ENCODE measurements at regions not wholly inside any gene's neighbourhood (a gene's known extent, or its start where the extent isn't known, plus 50 kb on each side); places are given as distances from the start of the nearest gene placed in this dataset.
A peak's percentile ranks its signal among the peaks of the same experiment; 100 is the strongest.
"Not testable (repeated sequence)": the region's sequence is repeated elsewhere in the genome, so short reads cannot be mapped to it uniquely, and the experiment has no call there.

DNA sequence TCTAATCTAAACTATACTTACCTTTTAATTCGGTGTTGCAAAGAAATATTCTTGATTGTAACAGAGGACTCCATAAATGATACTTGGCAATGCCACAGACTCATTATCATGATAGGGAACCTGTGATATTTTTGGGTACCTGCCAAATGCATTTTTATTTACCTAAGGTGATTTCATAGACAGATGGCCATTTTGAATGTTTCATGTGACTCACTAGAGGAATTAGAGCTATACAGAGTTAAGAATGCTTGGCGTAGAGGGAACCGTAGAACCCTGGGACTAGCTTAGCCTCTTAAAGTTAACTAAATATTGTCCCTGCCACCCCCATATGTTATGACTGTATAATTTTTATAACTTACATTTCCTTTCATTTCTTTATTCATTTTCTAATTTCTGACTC is 136.1 kb downstream of the DISP1 start:
- no peak for DNase-seq (ENCODE audit: low read depth)

DNA sequence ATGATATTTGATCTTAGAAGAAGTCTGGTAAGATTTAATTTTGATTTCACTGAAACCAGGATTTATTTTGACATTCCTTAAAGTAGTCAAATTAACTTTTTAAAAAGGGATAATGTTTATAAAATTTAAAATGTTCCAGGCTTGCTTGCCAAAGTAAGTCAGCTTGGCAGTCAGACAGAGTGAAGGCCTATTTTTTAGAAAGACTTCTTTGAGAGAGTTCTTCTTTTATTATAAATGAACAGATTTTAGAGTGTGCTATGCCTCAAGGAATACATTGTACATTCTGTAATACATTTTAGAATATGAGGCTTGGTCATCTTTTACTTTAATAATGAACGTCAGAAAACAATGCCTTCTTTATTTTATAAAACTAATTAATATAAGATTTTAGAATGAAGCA is 138.7 kb downstream of the DISP1 start:
- DNase-seq (ENCODE audit: low read depth): no peak

DNA sequence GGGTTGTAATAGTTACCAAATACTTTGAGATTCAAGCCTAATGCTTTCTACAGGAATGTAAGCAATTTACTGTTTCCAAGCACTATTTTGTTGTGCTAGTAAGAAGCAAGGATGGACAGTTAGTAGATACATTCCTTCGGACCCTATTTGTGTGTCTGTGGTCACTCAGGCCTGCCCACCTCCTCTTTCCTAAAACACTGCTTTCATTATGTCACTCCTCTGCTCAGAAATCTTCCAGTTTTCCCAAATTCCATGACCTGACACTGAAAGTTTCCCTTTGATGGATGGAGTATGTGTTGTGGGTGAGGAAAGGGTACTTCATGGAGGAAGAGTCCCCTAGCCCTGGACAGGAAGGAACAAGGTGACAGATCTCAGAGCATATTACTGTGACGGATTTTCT is 141.1 kb downstream of the DISP1 start:
- no peak for DNase-seq (ENCODE audit: low read depth)

DNA sequence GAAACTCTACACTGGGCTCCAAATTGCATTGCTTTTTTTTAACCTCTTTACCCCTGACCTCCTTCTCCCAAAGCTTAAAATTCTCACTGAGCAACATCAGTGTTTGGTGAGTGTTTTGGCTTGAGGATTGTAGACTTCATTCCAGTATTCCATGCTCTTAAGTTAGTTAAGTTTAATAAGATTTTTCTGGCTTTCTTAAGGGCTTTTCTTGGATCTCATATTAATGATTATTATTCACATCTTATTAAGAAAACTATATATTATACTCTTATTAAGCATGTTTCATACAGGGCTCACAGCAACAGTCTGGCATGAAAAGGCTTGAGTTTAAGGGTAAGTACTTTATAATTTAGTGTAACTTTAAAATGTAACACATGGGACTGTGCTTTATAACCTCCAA is 141.8 kb downstream of the DISP1 start:
- DNase-seq (ENCODE audit: low read depth): no peak

DNA sequence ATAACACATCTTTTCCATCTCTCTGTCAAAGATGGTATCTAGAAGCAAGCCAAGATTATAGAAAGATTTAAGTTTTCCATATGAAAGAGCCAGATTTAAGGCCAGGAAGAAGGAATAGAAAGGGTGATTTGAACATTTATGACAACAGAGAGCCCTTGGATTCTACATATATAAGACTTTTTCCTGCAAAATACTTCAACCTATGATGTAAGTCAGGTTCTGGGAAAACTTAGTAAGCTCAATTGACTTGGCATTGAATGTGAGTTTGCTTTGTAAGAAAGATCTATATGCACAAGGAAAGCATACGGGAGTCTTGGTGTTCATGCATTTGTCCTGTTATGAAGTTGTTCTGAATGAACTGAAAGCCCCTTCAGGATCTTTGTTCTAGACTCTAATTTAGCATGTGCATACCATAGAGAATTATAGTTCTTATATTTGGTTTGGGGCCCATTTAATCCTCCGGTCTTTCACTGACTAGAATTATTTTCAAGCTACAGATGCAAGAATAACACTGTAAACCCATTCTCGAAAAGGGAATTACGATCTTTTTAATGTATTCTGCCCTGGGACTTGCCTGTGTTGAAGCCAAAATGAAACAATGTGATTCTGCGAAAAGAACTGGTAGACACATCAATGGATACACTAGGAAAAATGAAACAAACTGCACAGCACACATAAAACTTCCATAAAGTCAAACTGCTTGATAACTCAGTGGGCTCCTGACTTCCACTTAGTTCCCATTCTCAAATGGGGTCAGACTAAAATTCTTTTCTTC is 152.8 kb downstream of the DISP1 start:
- DNase-seq (ENCODE audit: low read depth): no peak

DNA sequence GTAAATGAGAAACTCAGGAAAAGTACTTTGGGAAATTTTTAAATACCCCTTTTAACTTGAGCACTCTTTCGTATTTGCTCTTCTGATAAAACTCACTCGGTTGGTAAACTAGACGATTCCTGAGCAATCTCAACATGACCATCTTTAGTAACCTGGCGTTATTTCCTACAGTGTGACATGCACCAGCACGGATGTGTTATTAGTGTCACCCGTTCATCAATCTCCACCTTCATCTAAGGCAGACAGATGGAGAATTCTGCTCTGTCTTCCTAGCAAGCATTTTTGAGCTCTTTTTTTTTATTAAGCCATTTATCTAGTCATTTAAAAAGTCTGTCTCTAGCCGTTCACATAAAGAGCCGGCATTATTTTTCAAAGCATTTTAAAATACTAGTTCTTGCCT is 155.2 kb downstream of the DISP1 start:
- no peak for DNase-seq (ENCODE audit: low read depth)

DNA sequence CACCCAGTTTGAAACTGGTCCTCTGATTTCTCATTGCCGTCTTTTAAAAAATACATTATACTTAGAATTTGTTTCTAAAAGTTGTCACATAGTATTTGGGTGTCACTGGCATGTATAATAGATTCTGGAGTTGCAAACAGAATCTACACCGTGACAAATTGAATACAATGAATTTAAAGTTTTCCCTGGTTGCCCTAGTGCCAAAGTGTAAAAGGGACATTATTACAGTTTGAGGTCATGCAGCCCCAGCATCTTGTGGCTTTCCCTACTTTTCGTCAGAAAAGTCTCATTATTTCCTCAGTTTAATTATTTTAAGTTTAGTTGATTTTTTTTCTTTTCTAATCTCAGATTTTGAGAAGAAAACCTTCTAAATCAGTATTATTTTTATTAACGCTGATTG is 155.9 kb downstream of the DISP1 start:
- no peak for DNase-seq (ENCODE audit: low read depth)

DNA sequence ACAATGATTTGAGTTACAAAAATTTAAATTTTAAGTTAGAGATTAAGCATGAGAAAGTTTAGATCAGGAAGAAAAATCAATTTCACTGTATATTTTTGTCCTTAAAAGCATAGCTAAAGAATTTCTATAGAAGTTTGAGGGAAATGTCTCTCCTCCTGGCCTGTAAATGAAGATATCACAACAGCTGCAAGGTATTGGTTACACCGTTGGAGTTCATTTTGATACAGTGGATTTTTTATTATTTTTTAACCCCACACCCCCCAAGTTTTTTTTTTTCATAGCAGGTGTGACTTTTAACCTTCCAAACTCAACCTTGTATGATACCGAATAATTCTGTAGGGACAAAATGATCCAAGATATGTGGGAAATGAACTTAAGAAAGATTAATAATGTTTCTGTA is 156.3 kb downstream of the DISP1 start:
- DNase-seq (ENCODE audit: low read depth): no peak

DNA sequence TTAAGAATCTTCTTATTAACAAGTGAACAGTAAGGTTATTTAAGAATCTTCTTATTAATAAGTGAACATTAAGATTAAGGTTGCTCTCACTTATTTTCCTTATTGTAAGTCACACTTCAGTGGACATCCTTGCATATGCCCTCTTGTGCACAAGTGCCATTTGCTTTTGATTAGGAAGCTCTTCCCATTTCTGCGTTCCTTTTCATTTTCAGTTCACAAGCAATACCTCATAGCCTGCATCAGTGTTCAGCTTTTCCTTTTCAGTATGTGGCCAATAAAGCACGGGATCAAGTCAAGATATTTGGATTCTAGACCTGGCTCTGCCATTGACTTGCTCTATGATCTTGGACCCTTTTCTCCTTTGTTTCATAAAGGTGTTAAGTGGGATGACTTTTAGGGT is 158.7 kb downstream of the DISP1 start:
- DNase-seq (ENCODE audit: low read depth): no peak

DNA sequence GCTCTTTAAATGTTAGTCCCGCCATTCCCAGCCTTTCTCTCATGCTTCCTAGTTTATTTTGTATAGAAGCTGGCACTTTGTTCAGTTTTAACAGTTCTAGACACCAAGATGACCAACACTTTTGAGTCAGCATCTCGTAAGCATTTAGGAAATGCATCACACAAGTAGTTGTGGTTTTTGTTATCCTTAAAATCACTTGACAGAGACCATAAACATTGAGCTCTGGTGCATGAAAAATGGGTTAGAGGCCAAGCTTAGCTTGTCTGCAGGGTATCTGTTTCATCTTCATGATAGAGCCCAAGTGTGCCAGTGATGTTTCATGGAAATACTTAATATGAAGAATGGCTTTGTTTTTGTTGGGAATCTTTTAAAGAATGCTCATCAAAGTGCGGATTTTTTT is 159.7 kb downstream of the DISP1 start:
- peak; percentile 19 for DNase-seq (ENCODE audit: low read depth)

DNA sequence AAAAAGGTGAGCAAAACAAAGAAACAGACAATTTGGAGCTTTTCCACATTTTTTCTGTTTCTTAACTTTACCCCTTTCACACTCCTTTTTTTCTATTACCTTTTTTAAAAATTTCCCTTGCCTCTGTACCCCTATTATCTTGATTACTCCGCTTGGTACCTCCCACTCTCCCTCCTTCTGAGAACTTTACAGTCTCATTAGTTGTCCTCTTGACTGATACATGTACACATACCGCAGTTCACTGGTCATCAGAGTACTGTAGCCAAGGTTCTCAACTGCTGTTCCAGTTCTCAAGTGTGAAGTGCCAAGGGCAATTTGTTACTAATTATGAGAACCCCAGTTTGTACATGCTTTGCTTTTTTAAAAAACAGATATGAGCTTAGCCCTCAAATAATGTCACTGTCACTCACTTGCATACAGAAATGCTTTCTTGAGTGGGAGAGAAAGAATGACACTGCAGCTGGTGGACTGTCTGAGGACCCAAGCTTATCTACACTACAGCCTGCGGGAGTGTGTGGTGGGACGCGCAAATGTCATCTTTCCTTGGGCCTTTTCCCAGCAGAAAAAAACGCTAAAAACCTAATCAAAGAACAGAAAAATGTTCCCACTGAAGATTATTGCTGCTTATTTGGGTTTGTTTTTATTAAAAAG is 160.8 kb downstream of the DISP1 start:
- DNase-seq (ENCODE audit: low read depth): no peak

DNA sequence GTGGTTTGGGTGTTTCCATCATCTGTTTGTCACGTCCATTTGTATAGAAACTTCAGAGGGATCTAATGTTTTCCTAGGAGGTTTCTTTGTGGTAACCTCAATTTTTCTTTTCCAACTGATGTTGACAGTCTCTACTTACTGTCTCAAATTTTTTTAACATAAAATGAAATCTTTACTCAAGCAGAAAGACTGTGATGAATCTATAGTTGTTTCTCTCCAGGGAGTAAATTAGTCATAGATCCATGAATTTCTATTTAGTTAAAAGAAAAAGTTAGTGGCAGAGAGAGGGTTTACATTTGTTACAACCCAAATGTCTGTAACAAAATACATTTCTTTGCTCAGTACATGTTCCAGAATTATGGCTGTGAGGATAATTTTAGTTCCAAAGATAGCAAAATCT is 161.6 kb downstream of the DISP1 start:
- no peak for DNase-seq (ENCODE audit: low read depth)

DNA sequence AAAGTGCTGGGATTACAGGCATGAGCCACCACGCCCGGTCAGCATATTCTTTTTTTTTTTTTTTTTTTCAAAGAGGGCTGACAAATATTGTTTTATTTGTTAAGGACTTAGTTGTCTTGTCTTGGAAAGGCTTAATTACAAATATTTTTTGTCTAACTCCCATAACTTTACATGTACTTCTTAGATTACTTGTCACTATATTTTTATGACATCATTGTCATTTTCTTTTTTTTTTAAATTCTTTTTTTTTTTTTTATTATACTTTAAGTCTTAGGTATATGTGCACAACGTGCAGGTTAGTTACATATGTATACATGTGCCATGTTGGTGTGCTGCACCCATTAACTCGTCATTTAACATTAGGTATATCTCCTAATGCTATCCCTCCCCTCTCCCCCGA is 162.5 kb downstream of the DISP1 start:
- DNase-seq (ENCODE audit: low read depth): not testable (repeated sequence)

DNA sequence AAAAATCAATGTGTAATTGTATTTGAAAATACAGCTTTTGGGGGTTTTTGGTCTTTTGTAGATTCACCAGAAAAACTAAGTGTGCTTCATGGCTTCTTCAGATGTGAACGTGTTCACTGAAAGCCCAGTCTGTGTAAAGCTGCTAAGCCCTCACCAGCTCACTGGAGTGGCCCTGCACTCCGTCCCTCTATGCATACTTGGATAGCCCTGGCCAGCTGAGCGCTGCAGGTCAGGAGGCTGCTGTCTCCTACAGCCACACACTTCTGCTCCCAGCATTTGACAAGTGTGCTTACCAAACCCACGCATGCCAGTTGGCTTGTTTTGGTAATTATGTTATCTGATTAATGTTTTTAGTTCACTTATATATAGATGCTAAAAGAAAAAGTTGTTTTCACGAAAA is 163.5 kb downstream of the TLR5 start:
- DNase-seq (ENCODE audit: low read depth): no peak

DNA sequence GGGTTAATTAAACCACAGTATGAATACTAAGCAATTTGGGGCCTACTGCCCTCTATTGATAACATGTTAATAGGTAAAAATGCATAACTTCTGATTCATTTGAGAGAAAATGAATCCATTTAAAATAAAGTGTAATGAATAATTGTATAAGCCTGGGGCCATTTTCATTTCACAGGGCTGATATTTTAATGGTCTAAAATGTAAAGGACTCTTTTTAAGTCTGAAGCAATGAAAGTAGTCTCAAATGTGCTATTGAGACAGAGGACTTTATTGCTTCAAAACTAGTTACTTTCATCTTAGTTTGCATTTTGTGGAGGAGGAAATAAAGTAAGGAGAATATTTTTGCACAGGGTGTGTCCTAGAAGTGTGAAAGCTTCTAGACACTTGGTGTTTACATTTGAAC is 155.4 kb downstream of the TLR5 start:
- no peak for DNase-seq (ENCODE audit: low read depth)

DNA sequence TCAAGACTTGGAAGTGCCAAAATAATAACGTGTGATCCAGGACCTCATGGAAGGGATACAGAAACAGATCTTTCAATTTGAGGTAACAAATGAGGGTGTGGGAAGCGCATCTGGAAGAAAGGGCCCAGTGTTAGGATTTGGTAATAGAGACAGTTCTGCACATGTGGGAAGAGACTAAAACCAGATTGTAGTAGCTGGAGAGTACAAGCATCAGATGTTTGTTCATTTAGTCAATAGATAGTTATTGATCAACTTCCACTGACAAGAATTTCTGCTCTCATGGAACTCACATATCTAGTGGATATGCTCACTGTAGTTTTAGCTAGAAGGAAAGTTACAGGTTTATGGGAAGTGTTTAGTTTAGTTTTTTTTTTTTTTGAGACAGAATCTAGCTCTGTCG is 153.6 kb downstream of the TLR5 start:
- DNase-seq (ENCODE audit: low read depth): no peak

DNA sequence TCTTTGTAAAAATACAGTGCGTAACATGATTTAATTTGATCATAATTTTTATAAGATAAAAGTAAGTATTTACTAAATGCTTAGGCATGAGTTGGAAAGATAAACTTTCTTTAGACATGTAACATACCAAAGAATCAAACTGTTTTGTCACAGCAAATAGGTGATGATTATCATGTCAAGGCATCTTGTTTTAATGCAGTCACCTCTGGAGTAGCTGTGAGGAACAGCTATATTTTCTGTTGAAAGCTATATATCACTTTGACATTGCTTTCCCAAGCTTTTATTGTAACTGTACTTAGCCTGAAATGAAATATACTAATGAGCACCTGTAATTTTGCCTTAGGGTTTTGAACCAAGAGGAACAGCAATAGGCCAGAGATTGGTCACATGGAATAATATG is 151.9 kb downstream of the TLR5 start:
- DNase-seq (ENCODE audit: low read depth): no peak

DNA sequence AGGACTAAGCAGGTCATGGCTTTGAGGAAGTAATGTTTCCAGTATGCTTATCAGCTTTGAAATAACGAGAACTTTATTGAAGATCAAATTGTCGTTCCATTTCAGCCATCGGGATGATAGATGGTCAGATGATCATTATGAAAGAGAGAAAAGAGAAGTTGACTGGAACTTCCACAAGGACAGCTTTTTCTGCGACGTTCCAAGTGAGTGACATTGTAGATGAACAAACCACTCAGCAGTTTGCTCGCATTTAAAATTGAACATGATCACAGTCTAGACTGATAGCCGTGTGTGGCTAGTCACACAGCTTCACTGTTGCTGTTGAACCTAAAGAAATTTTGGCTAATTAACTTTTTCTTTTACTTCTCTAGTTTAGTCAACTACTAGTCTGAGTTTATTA is 151.1 kb downstream of the TLR5 start:
- no peak for DNase-seq (ENCODE audit: low read depth)

DNA sequence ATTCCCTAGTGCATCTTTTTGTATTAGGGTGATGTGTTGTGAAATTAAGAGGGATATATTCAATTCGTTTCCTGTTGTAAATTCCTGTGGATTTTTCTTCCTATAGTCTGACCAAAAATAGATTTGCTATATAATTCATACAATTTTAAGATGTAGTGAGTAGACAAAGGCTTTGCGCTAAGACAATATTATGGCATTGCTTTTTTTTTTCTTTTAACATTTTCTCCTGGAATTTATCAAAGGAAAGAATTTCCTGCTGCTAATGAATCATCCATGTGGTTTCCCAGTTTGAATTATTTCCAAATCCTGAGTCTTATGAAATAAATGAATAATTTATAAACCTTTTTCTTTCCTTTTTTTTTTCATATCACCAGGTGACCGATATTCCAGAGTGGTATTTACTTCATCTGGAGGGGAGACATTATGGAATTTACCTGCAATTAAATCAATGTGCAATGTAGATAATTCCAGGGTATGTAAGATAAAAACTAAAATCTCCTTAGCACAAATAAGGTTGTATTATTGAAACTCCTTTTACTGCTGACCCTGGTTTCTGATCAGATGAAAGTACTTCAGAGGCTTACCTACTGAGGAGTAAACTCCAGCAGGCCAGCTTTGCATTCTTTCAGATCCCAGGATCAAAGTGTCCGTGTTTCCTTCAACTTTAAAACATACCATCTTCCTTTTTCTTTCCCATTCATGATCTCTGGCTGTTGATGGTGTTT is 148.4 kb downstream of the TLR5 start:
- peak; percentile 27 for DNase-seq (ENCODE audit: low read depth)

DNA sequence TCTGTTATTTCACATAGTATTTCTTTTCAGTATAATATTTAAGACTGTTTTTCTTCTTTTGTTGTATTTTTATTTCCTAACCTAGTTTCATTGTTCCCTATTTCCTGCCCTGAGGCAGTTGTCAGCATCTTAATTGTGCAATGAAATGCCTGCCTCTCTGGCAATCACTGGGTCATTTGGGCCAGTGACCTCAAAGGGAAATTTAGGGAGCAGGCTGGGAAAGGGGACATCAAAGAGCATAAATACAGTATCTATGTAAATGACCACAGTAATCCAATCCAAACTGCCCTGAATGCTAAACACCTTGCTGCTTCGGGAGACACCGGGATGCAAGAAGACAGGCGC is 147.8 kb downstream of the TLR5 start:
- DNase-seq (ENCODE audit: low read depth): no peak

DNA sequence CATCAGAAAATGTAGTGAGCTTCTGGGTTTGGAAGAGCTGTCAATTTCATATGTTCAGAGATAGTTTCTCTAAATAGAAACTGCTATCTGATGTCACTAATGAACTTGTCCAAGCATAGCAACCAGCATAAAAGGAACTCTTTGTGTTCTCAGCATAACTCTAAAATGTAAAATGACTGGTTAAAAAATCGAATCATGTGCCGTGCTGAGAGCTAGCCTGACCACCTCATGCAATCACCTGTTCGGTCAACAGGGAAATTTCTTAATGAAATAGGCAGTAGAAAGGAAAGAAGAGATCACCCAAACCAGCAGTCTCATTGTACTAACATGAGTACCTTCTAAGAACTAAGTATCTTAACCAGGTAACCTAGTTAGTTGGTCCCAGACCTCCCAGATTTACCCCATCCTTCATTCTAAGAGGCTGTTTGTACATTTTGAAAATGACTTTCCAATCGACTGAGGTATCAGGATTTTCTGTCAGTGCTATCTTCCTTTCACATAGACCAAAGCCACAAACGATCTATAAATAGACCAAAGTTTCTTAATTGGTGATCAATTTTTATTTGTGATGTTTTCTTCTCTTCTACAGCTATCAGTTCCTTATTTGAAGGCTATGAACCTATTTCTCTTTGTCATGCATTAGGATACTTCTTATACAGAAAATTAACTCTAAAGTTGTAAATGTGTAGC is 147.3 kb downstream of the TLR5 start:
- no peak for DNase-seq (ENCODE audit: low read depth)

DNA sequence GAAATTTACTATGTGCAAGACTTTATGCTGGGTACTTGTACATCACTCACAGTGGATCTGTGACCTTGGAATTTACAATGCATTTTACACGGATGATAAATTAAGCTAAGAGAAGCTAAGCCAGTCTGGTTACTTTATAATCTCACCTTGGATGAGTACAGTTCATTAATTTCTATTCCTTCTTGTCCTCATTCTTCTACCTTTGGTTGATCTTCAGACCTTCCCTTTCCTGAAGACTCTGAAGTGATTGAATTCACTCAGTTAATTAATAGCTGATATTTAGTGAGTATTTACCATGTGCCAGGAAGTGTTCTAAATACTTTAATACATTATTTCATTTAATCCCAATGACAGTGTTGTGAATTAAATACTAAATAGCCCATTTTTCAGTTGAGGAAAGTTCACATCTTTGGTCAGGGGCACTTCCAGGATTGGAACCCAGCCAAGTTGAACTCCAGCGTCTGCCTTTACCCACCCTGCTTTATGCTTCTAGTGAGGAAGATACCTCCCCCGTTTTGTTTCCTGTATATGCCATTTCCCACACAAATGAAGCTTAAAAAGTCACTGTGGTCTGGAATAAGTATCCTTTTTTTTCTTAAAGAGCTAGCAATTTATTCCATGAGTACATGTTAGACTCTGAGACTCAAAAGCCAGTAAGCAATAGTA is 146.6 kb downstream of the TLR5 start:
- no peak for DNase-seq (ENCODE audit: low read depth)

All from HS-27A (cell line).